BJ (cell line): ENCODE measurements at regions not wholly inside any gene's neighbourhood (a gene's known extent, or its start where the extent isn't known, plus 50 kb on each side); places are given as distances from the start of the nearest gene placed in this dataset.

Experiments used
- CTCF ChIA-PET: fragments of 350-600 bp; formaldehyde crosslinking; extraction: SDS; loops from one replicate; lab custom pipeline; 2021; ENCODE audit warnings: antibody characterized with exemption, inconsistent platforms; lab: Yijun Ruan, JAX
- POLR2A ChIA-PET: fragments of 300-600 bp; sonication (Branson Sonifier 250); formaldehyde crosslinking; extraction: SDS; loops from one replicate; lab custom pipeline; 2021; ENCODE audit warnings: antibody characterized with exemption; lab: Charles Lee
- DNase-seq: peaks from one replicate; pipeline ENCODE4 v3.0.0-alpha.2; 2011; ENCODE audit warnings: low read depth
- H3K27me3 ChIP-seq: 2 replicates; pipeline ENCODE4 v1.6.0; 2011; ENCODE audit warnings: low read length; ENCODE audit not compliant: control insufficient read depth, insufficient read depth
- H3K36me3 ChIP-seq: 2 replicates; pipeline ENCODE4 v1.5.1; 2011; ENCODE audit warnings: low read length; ENCODE audit not compliant: control insufficient read depth, insufficient read depth
- H3K4me3 ChIP-seq: 2 replicates; pipeline ENCODE4 v1.5.1; 2011; ENCODE audit warnings: low read depth, mild to moderate bottlenecking, control low read depth, low read length
- CTCF ChIP-seq: IDR thresholded peaks from 2 replicates; pipeline ENCODE4 v1.5.1; 2011; ENCODE audit warnings: low read depth, mild to moderate bottlenecking, control low read depth, inconsistent platforms, low read length, moderate library complexity; ENCODE audit not compliant: insufficient read depth

DNA sequence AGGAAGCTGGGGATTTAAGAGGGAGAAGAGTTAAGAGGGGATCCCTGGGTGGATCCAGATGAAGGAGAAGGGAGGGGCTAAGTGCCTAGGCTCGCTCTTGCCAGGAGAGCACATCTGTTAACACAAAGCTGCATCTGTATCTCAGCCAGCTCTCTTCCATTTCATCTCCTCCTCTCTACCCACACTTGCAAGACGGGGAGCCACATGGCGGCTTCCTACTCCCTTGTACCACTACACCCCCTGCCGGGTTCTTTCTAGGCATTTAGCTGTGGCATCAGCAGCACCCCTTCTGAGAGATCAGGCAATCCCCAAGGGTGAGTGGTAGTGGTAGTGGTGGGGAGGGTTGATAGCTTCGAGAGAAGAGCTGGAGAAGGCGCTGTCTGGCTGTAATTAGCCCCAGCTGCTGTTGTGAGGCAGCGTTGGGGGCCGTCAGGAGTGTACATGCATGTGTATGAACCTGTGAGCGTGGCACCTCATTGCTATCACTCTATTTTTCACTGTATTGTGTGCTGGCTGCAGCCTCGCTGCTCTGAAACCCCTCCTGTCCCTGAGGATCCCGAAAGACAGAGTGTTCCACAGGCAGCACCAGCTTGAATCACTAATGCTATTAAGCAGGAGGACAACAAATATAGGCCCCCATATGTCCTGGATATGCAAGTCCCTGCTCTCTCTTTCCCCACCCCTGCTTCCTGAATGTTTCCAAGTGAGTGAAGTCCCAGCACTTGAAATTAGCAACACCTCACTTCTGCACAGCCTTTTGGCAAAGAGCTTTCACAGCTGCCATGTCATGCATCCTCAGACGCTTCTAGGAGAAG lies 73.7 kb downstream of the RTL9 start:
- CTCF ChIA-PET: interaction anchor here (0.6 to 1.3 kb wide), 4 partner anchors 9 to 285 kb away, joined by 3 to 4 read pairs (median 3); no protein-coding TSS in a partner anchor
- Histone ChIP-seq H3K36me3 (no peaks in the 10 kb centered on the region), H3K27me3 (no peaks in the 10 kb centered on the region), H3K4me3 (no peak overlapping the region)
- TF ChIP-seq CTCF: no peak
- POLR2A ChIA-PET: no interaction called here
- DNase-seq: no peak

- Histone ChIP-seq H3K4me3 (no peak overlapping the region), H3K27me3 (no peaks in the 10 kb centered on the region), H3K36me3 (no peaks in the 10 kb centered on the region)
- ChIA-PET CTCF (interaction anchor here (0.8 kb wide), 1 partner anchor 286 kb away, joined by 3 read pairs; no protein-coding TSS in a partner anchor), POLR2A (no interaction called here)
- no peak for TF ChIP-seq CTCF
- no peak for DNase-seq
Observed at GRCh38 chrX:110432906-110433215, 74.2 kb downstream of the RTL9 start.

DNA sequence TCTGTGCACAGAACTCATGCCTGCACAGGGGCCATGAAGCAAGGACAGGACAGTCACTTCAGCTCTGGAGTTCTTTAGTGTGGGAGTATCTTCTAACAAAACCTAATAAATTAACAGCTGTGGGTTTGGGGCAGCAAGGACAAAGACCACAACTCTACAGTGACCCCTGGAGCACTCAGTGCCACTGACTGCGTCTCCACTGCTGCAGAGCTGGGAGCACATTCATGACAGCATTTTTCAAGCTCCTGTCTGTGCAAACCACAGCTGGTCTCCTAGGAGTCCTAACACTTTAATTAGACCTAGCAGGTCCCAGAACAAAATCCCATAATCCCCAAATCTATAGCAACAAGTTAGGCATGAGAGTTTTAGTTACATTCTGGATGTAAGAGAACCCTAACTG lies 76.5 kb downstream of the RTL9 start:
- ChIA-PET CTCF (no interaction called here), POLR2A (no interaction called here)
- no peaks in the 10 kb centered on the region for H3K36me3 ChIP-seq
- no peaks in the 10 kb centered on the region for H3K27me3 ChIP-seq
- H3K4me3 ChIP-seq: no peak overlapping the region
- no peak for TF ChIP-seq CTCF
- DNase-seq: no peak

- ChIA-PET CTCF (interaction anchor here (1.2 kb wide), 2 partner anchors 11 to 417 kb away, joined by 3 to 4 read pairs; no protein-coding TSS in a partner anchor), POLR2A (no interaction called here)
- H3K4me3 ChIP-seq: no peak overlapping the region
- TF ChIP-seq CTCF: no peak
- no peaks in the 10 kb centered on the region for H3K27me3 ChIP-seq
- DNase-seq: no peak
- H3K36me3 ChIP-seq: no peaks in the 10 kb centered on the region
Observed at GRCh38 chrX:110436523-110436922, 77.9 kb downstream of the RTL9 start.

GRCh38 chrX:110437686-110438085 lies 79.0 kb downstream of the RTL9 start:
- TF ChIP-seq CTCF: no peak
- Histone ChIP-seq H3K36me3 (no peaks in the 10 kb centered on the region), H3K27me3 (0 out of 2 replicates have a peak, but pooled peaks cover 2% of the 10 kb centered on the region), H3K4me3 (no peak overlapping the region)
- no peak for DNase-seq
- CTCF ChIA-PET: no interaction called here
- POLR2A ChIA-PET: no interaction called here
